OCI-LY7 (cell line): ENCODE measurements at regions not wholly inside any gene's neighbourhood (a gene's known extent, or its start where the extent isn't known, plus 50 kb on each side); places are given as distances from the start of the nearest gene placed in this dataset.

Experiments used
- BruUV-seq: library from RNA; stranded (reverse); fragments of 400-500 nt; replicated peaks from 2 replicates; lab custom pipeline; 2021; lab: Mats Ljungman, UMichigan
- CTCF ChIA-PET: fragments of 300-600 bp; sonication (Branson Sonifier 250); formaldehyde crosslinking; loops from one replicate; lab custom pipeline; 2022; ENCODE audit warnings: antibody characterized with exemption; ENCODE audit not compliant: unreplicated experiment; lab: Charles Lee
- POLR2A ChIA-PET: fragments of 300-600 bp; sonication (Branson Sonifier 250); formaldehyde crosslinking; loops from one replicate; lab custom pipeline; 2022; ENCODE audit warnings: antibody characterized with exemption; lab: Charles Lee
- DNase-seq: peaks from one replicate; pipeline ENCODE4 v3.0.0-alpha.2; 2015; ENCODE audit warnings: low spot score
- H2AFZ ChIP-seq: fragments of 200-600 bp; sonication (generic), shearing (Covaris generic); 2 replicates; pipeline ENCODE4 v1.6.1; 2014; ENCODE audit warnings: mild to moderate bottlenecking, antibody characterized with exemption, low read length, moderate library complexity
- H3K27ac ChIP-seq: fragments of 200-600 bp; sonication (generic); 2 replicates; pipeline ENCODE4 v1.5.1; 2014; ENCODE audit warnings: mixed run types, low read depth, mild to moderate bottlenecking, moderate library complexity, low read length, inconsistent platforms; ENCODE audit not compliant: poor library complexity, severe bottlenecking
- H3K36me3 ChIP-seq: fragments of 200-600 bp; sonication (generic); 2 replicates; pipeline ENCODE4 v1.6.1; 2014; ENCODE audit warnings: mild to moderate bottlenecking, antibody characterized with exemption, low read length, moderate library complexity, mixed read lengths; ENCODE audit not compliant: insufficient read depth
- H3K4me1 ChIP-seq: fragments of 200-600 bp; sonication (generic); 2 replicates; pipeline ENCODE4 v1.5.1; 2014; ENCODE audit warnings: mild to moderate bottlenecking, low read length; ENCODE audit not compliant: insufficient read depth, poor library complexity, severe bottlenecking
- H3K4me2 ChIP-seq: fragments of 200-600 bp; sonication (generic); 2 replicates; pipeline ENCODE4 v1.6.1; 2014; ENCODE audit warnings: mild to moderate bottlenecking, low read length
- H3K4me3 ChIP-seq: fragments of 200-600 bp; sonication (generic); 2 replicates; pipeline ENCODE4 v1.5.1; 2014; ENCODE audit warnings: mild to moderate bottlenecking, low read depth, low read length; ENCODE audit not compliant: poor library complexity, severe bottlenecking
- H3K79me2 ChIP-seq: fragments of 200-600 bp; sonication (generic); 2 replicates; pipeline ENCODE4 v1.6.1; 2016; ENCODE audit warnings: low read depth, mild to moderate bottlenecking, low read length, moderate library complexity, mixed read lengths; ENCODE audit not compliant: insufficient read depth
- H3K9me2 ChIP-seq: fragments of 200-600 bp; sonication (generic); 2 replicates; pipeline ENCODE4 v1.6.1; 2016; ENCODE audit warnings: mild to moderate bottlenecking, low read length, mixed read lengths; ENCODE audit not compliant: insufficient read depth
- H3K9me3 ChIP-seq: fragments of 200-600 bp; sonication (generic); 2 replicates; pipeline ENCODE4 v1.6.1; 2014; ENCODE audit warnings: mild to moderate bottlenecking, mixed run types, low read length, mixed read lengths
- H4K20me1 ChIP-seq: fragments of 200-600 bp; sonication (generic); 2 replicates; pipeline ENCODE4 v1.6.1; 2014; ENCODE audit warnings: mild to moderate bottlenecking, antibody characterized with exemption, low read length, moderate library complexity, mixed read lengths; ENCODE audit not compliant: insufficient read depth
- CTCF ChIP-seq: fragments of 200-600 bp; sonication (generic); conservative IDR thresholded peaks from 2 replicates; pipeline ENCODE4 v1.5.1; 2014; ENCODE audit warnings: mild to moderate bottlenecking, antibody characterized with exemption, low read length, moderate library complexity, mixed read lengths
- EZH2phosphoT487 ChIP-seq: fragments of 200-600 bp; sonication (generic); IDR thresholded peaks from 2 replicates; pipeline ENCODE4 v1.6.1; 2018; ENCODE audit warnings: low read depth, borderline replicate concordance, mild to moderate bottlenecking, mixed run types, antibody characterized with exemption, low read length, moderate library complexity, mixed read lengths
- intact Hi-C: fragments of 100-400 bp; cut with micrococcal nuclease; formaldehyde crosslinking; loops from one replicate; pipeline ENCODE4 v1.10.0; 2022; ENCODE audit not compliant: unreplicated experiment

GRCh38 chr15:25943831-25944230 lies 80.7 kb upstream of the ATP10A start:
- DNase-seq = peak; percentile 11
- POLR2A ChIA-PET = interaction anchor here (1.1 to 1.3 kb wide), 4 partner anchors 9 to 141 kb away, joined by 3 read pairs; no protein-coding TSS in a partner anchor
- CTCF ChIA-PET = interaction anchor here (1.1 kb wide), 1 partner anchor 436 kb away, joined by 3 read pairs; no protein-coding TSS in a partner anchor

GRCh38 chr15:25939122-25939521 lies 76.0 kb upstream of the ATP10A start:
- intact Hi-C loops = loop anchor here (2.0 to 10.0 kb wide), 5 partner anchors 86 to 926 kb away; partner anchors contain the start of genes GABRA5 and UBE3A
- CTCF ChIA-PET = interaction anchor here (1.5 kb wide), 1 partner anchor 9 kb away, joined by 8 read pairs; no protein-coding TSS in a partner anchor
- POLR2A ChIA-PET = interaction anchor here (0.6 to 1.7 kb wide), 6 partner anchors 12 to 409 kb away, joined by 3 to 6 read pairs (median 4); no protein-coding TSS in a partner anchor
- peak; percentile 92 for DNase-seq
- TF ChIP-seq EZH2phosphoT487 (no peak), CTCF (no peak)
- no peaks in the 10 kb centered on the region for H3K36me3 ChIP-seq
- H3K9me3 ChIP-seq = peaks cover 3% of the 10 kb centered on the region; the same call in 1 of the 2 replicates
- peak overlapping the region; percentile 50 for H3K4me2 ChIP-seq
- H4K20me1 ChIP-seq = no peaks in the 10 kb centered on the region
- peaks cover 28% of the 10 kb centered on the region for H3K4me1 ChIP-seq
- BruUV-seq = no TSS peak
- no peaks in the 10 kb centered on the region for H3K79me2 ChIP-seq
- peak overlapping the region; percentile 78 for H2AFZ ChIP-seq
- no peaks in the 10 kb centered on the region for H3K9me2 ChIP-seq
- peak overlapping the region; percentile 2 for H3K4me3 ChIP-seq
- H3K27ac ChIP-seq = peak overlapping the region; percentile 78

More at GRCh38 chr15:25943831-25944230, 80.7 kb upstream of the ATP10A start:
- Histone ChIP-seq H3K27ac (no peak overlapping the region), H3K9me3 (peaks cover 4% of the 10 kb centered on the region; the same call in 1 of the 2 replicates), H3K36me3 (no peaks in the 10 kb centered on the region), H3K79me2 (no peaks in the 10 kb centered on the region), H3K4me3 (no peak overlapping the region), H4K20me1 (no peaks in the 10 kb centered on the region), H3K4me2 (no peak overlapping the region), H3K9me2 (no peaks in the 10 kb centered on the region), H2AFZ (no peak overlapping the region), H3K4me1 (peaks cover 46% of the 10 kb centered on the region)
- BruUV-seq = no TSS peak
- intact Hi-C loops = loop anchor here (10.0 kb wide), 1 partner anchor 691 kb away; no protein-coding TSS in a partner anchor
- no peak for TF ChIP-seq CTCF
- TF ChIP-seq EZH2phosphoT487 = no peak

- no peaks in the 10 kb centered on the region for H3K79me2 ChIP-seq
- H4K20me1 ChIP-seq = no peaks in the 10 kb centered on the region
- no peak for DNase-seq
- TF ChIP-seq EZH2phosphoT487 (no peak), CTCF (no peak)
- no peak overlapping the region for H3K4me3 ChIP-seq
- no peaks in the 10 kb centered on the region for H3K36me3 ChIP-seq
- H3K27ac ChIP-seq = peak overlapping the region; percentile 78
- intact Hi-C loops = loop anchor here (2.0 to 10.0 kb wide), 5 partner anchors 85 to 927 kb away; partner anchors contain the start of genes GABRA5 and UBE3A
- CTCF ChIA-PET = no interaction called here
- no peak overlapping the region; the same call in 1 of the 2 replicates for H2AFZ ChIP-seq
- no peaks in the 10 kb centered on the region for H3K9me3 ChIP-seq
- no peaks in the 10 kb centered on the region for H3K9me2 ChIP-seq
- peaks cover 39% of the 10 kb centered on the region for H3K4me1 ChIP-seq
- POLR2A ChIA-PET = interaction anchor here (0.7 kb wide), 1 partner anchor 404 kb away, joined by 3 read pairs; no protein-coding TSS in a partner anchor
- no peak overlapping the region; the same call in 1 of the 2 replicates for H3K4me2 ChIP-seq
- no TSS peak for BruUV-seq
Observed at GRCh38 chr15:25937796-25938195, 74.7 kb upstream of the ATP10A start.
